ENCODE measurements at regions not wholly inside any gene's neighbourhood (a gene's known extent, or its start where the extent isn't known, plus 50 kb on each side); places are given as distances from the start of the nearest gene placed in this dataset.

GRCh38 chr3:28042095-28042635 is 199.3 kb upstream of the CMC1 start (continued):
- TF ChIP-seq AHDC1 (CRISPR knock-in tag; IDR thresholded peaks at IDR 0.05; ENCODE audit: borderline replicate concordance) (no peak), MAZ (IDR thresholded peaks at IDR 0.05; ENCODE audit: borderline replicate concordance, low read depth, low read length) (no peak), MAZ (CRISPR knock-in tag; IDR thresholded peaks at IDR 0.05; ENCODE audit: low read depth) (no peak), CERS6 (CRISPR knock-in tag; IDR thresholded peaks at IDR 0.05) (no peak), NPAS2 (CRISPR knock-in tag; IDR thresholded peaks at IDR 0.05; ENCODE audit: borderline replicate concordance) (no peak)

GRCh38 chr3:28042707-28043106 is 198.7 kb upstream of the CMC1 start:
- TF ChIP-seq PAF1 (CRISPR knock-in tag; IDR thresholded peaks at IDR 0.05) (no peak), ZNF20 (CRISPR knock-in tag; IDR thresholded peaks at IDR 0.05) (no peak), ZKSCAN8 (CRISPR knock-in tag; IDR thresholded peaks at IDR 0.05; ENCODE audit: borderline replicate concordance) (no peak), ZBTB49 (CRISPR knock-in tag; IDR thresholded peaks at IDR 0.05; ENCODE audit: borderline replicate concordance) (no peak), KMT2B (CRISPR knock-in tag; IDR thresholded peaks at IDR 0.05) (no peak), ZFX (CRISPR knock-in tag; IDR thresholded peaks at IDR 0.05; ENCODE audit: low read depth) (no peak), ZNF138 (CRISPR knock-in tag; IDR thresholded peaks at IDR 0.05; ENCODE audit: low read depth) (no peak), ZNF546 (CRISPR knock-in tag; conservative IDR thresholded peaks at IDR 0.05) (no peak)

More at GRCh38 chr3:28042707-28043106, 198.7 kb upstream of the CMC1 start:
- BruUV-seq (replicated peaks) = no TSS peak
- ChIA-PET CTCF (ENCODE audit: low intra/inter-chr PET ratio, low total read pairs) (no interaction called here), POLR2A (no interaction called here)
- ATAC-seq (no peak), DNase-seq (ENCODE audit: low spot score) (no peak), FAIRE-seq (no peak)
- Histone ChIP-seq H3K36me3 (replicated peaks in 1 of 2; ENCODE audit: control insufficient read depth in 1 of 2, insufficient read depth in 2 of 2, low read length in 2 of 2) (no peaks in the 10 kb centered on the region), H4K20me1 (ENCODE audit: insufficient read depth, low read length) (no peaks in the 10 kb centered on the region), H3K27ac (ENCODE audit: extremely low read length, insufficient read depth, low read length) (no peak overlapping the region), H3K4me3 (replicated peaks in 1 of 3; ENCODE audit: insufficient read depth in 1 of 3, low read depth in 2 of 3, low read length in 3 of 3) (no peak overlapping the region), H3K79me2 (ENCODE audit: insufficient read depth, low read length) (no peaks in the 10 kb centered on the region), H3K27me3 (ENCODE audit: control insufficient read depth in 1 of 2, insufficient read depth in 2 of 2, low read length in 2 of 2) (no peaks in the 10 kb centered on the region), H3K4me2 (ENCODE audit: low read depth, low read length) (no peak overlapping the region), H3K4me1 (ENCODE audit: insufficient read depth, low read length) (no peaks in the 10 kb centered on the region), H3K9ac (ENCODE audit: insufficient read depth, low read depth, low read length) (no peak overlapping the region), H2AFZ (ENCODE audit: low read length) (no peak overlapping the region), H3K9me3 (ENCODE audit: low read length) (no peaks in the 10 kb centered on the region)
- in situ Hi-C loops (cut with HindIII; ENCODE audit: extremely low pct_ligation_motif_present, low pct_unique_long_range_greater_than_20kb) = no loop called here
- 39% methylated on average over 1 of the region's 1 CpG for whole genome bisulfite sequencing (ENCODE audit: low lambda C conversion rate)
- intact Hi-C loops (cut with micrococcal nuclease; ENCODE audit: unreplicated experiment) = no loop called here

Data from HepG2 (cell line).